ENCODE measurements at regions not wholly inside any gene's neighbourhood (a gene's known extent, or its start where the extent isn't known, plus 50 kb on each side); places are given as distances from the start of the nearest gene placed in this dataset.

DNA sequence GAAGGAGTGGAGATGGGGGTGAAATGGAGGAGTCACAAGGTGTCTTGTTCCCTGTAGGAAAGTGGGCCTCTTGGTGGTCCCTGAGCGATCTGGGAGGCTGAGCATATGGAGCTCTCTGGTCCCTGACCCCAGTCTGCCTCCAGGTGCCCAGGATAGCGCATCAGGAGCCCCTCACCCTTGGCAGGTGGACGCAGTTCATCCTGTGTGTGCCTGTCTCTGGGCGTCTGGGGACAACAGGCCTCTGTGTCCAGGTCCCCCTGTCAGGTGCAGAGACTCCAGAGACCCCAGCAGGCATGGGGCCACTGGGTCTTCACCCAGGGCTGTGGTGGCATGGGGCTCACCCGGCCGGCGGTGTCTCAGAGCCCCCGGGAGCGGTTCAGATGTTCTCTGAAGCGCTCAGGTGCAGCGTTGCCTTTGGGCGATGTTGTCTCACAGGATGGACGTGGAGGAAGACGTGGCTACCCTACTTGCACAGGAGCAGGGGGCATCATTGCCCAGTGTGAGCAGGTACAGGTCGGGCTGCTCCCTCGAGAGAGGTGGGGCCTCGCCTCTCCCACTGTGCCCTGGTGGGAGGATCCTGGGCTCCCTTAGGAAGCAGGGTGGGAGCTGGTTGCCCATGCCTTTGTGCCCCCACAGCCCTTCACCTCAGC lies 58.1 kb upstream of the TPM4 start:
- H4K5ac ChIP-seq (ENCODE audit: insufficient read length, low read depth, low read length) = no peak overlapping the region
- no peak overlapping the region for H3K23ac ChIP-seq (ENCODE audit: insufficient read length)
- no peaks in the 10 kb centered on the region for H3K79me1 ChIP-seq (ENCODE audit: low read depth, low read length)
- no peak for FAIRE-seq
- H3K9ac ChIP-seq (replicated peaks in 1 of 4; ENCODE audit: extremely low read depth in 1 of 4, low read depth in 3 of 4, low read length in 3 of 4) = no peak overlapping the region
- WGBS, 2 experiments (ENCODE audit: extremely low coverage in 1 of 2, insufficient coverage in 1 of 2, insufficient read length in 1 of 2, insufficient replicate concordance in 2 of 2, low coverage in 1 of 2, low lambda C conversion rate in 2 of 2, missing lambda C conversion rate in 1 of 2) = 84% methylated on average over 16 of the region's 17 CpGs; no CpG with 5 or more reads in 1 of the 2 experiments
- ChIA-PET POLR2A (ENCODE audit: partially characterized antibody) (interaction anchor here (0.6 kb wide), 1 partner anchor 1032 kb away, joined by 3 read pairs; no protein-coding TSS in a partner anchor), CTCF (ENCODE audit: partially characterized antibody) (no interaction called here)
- no peak overlapping the region for H2BK12ac ChIP-seq (ENCODE audit: low read depth, low read length)
- no peak overlapping the region for H3K14ac ChIP-seq (ENCODE audit: insufficient read length)
- H2BK20ac ChIP-seq (ENCODE audit: low read length) = no peak overlapping the region
- no peak overlapping the region for H2BK120ac ChIP-seq (replicated peaks; ENCODE audit: low read depth, low read length)
- H3K27ac ChIP-seq (ENCODE audit: low read depth, low read length) = no peak overlapping the region
- H2BK5ac ChIP-seq (ENCODE audit: low read depth, low read length) = no peak overlapping the region
- no peak overlapping the region for H2AFZ ChIP-seq (ENCODE audit: low read length)
- H3K18ac ChIP-seq (ENCODE audit: extremely low read depth, low read length) = no peak overlapping the region
- H2AK5ac ChIP-seq (ENCODE audit: low read depth, low read length) = no peak overlapping the region
- no peaks in the 10 kb centered on the region for H4K20me1 ChIP-seq (replicated peaks in 1 of 2; ENCODE audit: control insufficient read depth in 1 of 2, insufficient read depth in 2 of 2, low read length in 2 of 2)
- H4K8ac ChIP-seq (ENCODE audit: extremely low read depth, insufficient read depth, low read length) = no peak overlapping the region
- H3K4me3 ChIP-seq (ENCODE audit: extremely low read depth in 1 of 4, insufficient read depth in 2 of 4, low read depth in 3 of 4, low read length in 4 of 4) = no peak overlapping the region
- H4K91ac ChIP-seq (replicated peaks; ENCODE audit: insufficient read length, low read length) = no peak overlapping the region
- no peak overlapping the region for H2BK15ac ChIP-seq (ENCODE audit: low read length)
- no peaks in the 10 kb centered on the region for H3K27me3 ChIP-seq (replicated peaks in 1 of 4; ENCODE audit: control insufficient read depth in 3 of 4, extremely low read depth in 1 of 4, insufficient read depth in 3 of 4, low read length in 3 of 4)
- no peaks in the 10 kb centered on the region for H3K79me2 ChIP-seq (ENCODE audit: control insufficient read depth in 1 of 2, insufficient read depth in 2 of 2, low read length in 2 of 2)
- no peaks in the 10 kb centered on the region for H3K36me3 ChIP-seq (ENCODE audit: control insufficient read depth in 2 of 4, insufficient read depth in 4 of 4, low read length in 3 of 4)
- TF ChIP-seq CREB1 (IDR thresholded peaks at IDR 0.05) = no peak
- H3K4me1 ChIP-seq (replicated peaks in 1 of 4; ENCODE audit: control insufficient read depth in 3 of 4, insufficient read depth in 4 of 4, low read length in 3 of 4) = no peaks in the 10 kb centered on the region; a peak in 1 of 7 replicates
- H3K9me3 ChIP-seq (ENCODE audit: insufficient read depth in 2 of 2, low read depth in 1 of 2, low read length in 1 of 2) = peaks cover 66 to 97% of the 10 kb centered on the region in 2 experiments
- H3K23me2 ChIP-seq (ENCODE audit: low read depth, low read length) = no peaks in the 10 kb centered on the region
- DNase-seq (ENCODE audit: low read depth in 1 of 2, low spot score in 2 of 2) = no peak
- H3K4me2 ChIP-seq (ENCODE audit: insufficient read depth in 1 of 2, low read depth in 2 of 2, low read length in 2 of 2) = no peak overlapping the region
- H3K4ac ChIP-seq (replicated peaks; ENCODE audit: insufficient read length, low read depth, low read length) = no peak overlapping the region
- H3K56ac ChIP-seq (replicated peaks; ENCODE audit: insufficient read length, low read depth, low read length) = no peak overlapping the region

Measured in H1 (cell line).